K562 (cell line): ENCODE measurements at regions not wholly inside any gene's neighbourhood (a gene's known extent, or its start where the extent isn't known, plus 50 kb on each side); places are given as distances from the start of the nearest gene placed in this dataset.

ENCODE experiments used
- ATAC-seq: fragments of 200-7000 bp; cut with Tn5 transposase; 3 replicates; pipeline ENCODE4 v1.9.1; 2020; ENCODE audit warnings: moderate library complexity
- BruUV-seq: library from RNA; stranded (reverse); fragments of 400-500 nt; replicated peaks from 2 replicates; lab custom pipeline; 2021; lab: Mats Ljungman, UMichigan
- CTCF ChIA-PET: fragments of 300-600 bp; formaldehyde crosslinking; extraction: SDS; loops from one replicate; lab custom pipeline; 2021; ENCODE audit warnings: low intra/inter-chr PET ratio; lab: Yijun Ruan, JAX
- POLR2A ChIA-PET: fragments of 300-600, 350-650 bp; sonication (Branson Sonifier 250); formaldehyde crosslinking; extraction: SDS; loops from one replicate; lab custom pipeline; 2021; ENCODE audit warnings: antibody characterized with exemption, inconsistent platforms; lab: Yijun Ruan, JAX
- DNase-seq, 4 experiments: peaks; one replicate each; pipeline versions ENCODE4 v3.0.0 to v3.0.0-alpha.2; 2011 to 2018; ENCODE audit warnings: low spot score in 3 of 4, mixed read lengths in 3 of 4; ENCODE audit errors: extremely low read depth in 1 of 4
- FAIRE-seq: peaks from 2 replicates; lab custom pipeline; 2011; peaks lifted over from hg19 to GRCh38; lab: Jason Lieb, UNC
- H2AFZ ChIP-seq: 2 replicates; pipeline ENCODE4 v1.6.0; 2011; ENCODE audit warnings: low read depth, low read length, control low read depth, inconsistent platforms
- H3K27ac ChIP-seq: fragments of 200-600 bp; 3 replicates; pipeline ENCODE4 v1.8.0; 2011; ENCODE audit warnings: low read depth, mild to moderate bottlenecking, control low read depth, inconsistent platforms, low read length, moderate library complexity, mixed read lengths; ENCODE audit errors: extremely low read depth
- H3K27me3 ChIP-seq, 2 experiments: fragments of 300-600 bp in 1 of 2; 2 replicates in 1 of 2; 3 replicates in 1 of 2; pipeline versions ENCODE4 v1.6.0 to v1.8.0; 2011; ENCODE audit warnings: inconsistent platforms in 2 of 2, low read length in 2 of 2, mild to moderate bottlenecking in 1 of 2, mixed read lengths in 1 of 2, moderate library complexity in 1 of 2; ENCODE audit not compliant: control insufficient read depth in 2 of 2, insufficient read depth in 2 of 2
- H3K36me3 ChIP-seq: fragments of 300-600 bp; 3 replicates; pipeline ENCODE4 v1.8.0; 2011; ENCODE audit warnings: mild to moderate bottlenecking, low read length, inconsistent platforms; ENCODE audit not compliant: control insufficient read depth, insufficient read depth
- H3K4me1 ChIP-seq, 2 experiments: fragments of 200-600 bp in 1 of 2; replicated peaks in 1 of 2; 2 replicates in 1 of 2; 3 replicates in 1 of 2; pipeline versions ENCODE4 v1.5.1 to v1.8.0; 2011; ENCODE audit warnings: inconsistent platforms in 2 of 2, low read length in 2 of 2, mild to moderate bottlenecking in 1 of 2, mixed read lengths in 1 of 2, moderate library complexity in 1 of 2; ENCODE audit not compliant: control insufficient read depth in 2 of 2, insufficient read depth in 2 of 2
- H3K4me2 ChIP-seq: 2 replicates; pipeline ENCODE4 v1.6.1; 2011; ENCODE audit warnings: low read length, control low read depth, inconsistent platforms, mixed read lengths; ENCODE audit not compliant: insufficient read depth
- H3K4me3 ChIP-seq: fragments of 200-600 bp; sonication (generic), shearing (Covaris generic); 2 replicates; pipeline ENCODE4 v1.5.1; 2016; ENCODE audit warnings: control low read depth, inconsistent platforms
- H3K79me2 ChIP-seq: fragments of 200-600 bp; 3 replicates; pipeline ENCODE4 v1.8.0; 2011; ENCODE audit warnings: low read length, inconsistent platforms; ENCODE audit not compliant: control insufficient read depth, insufficient read depth
- H3K9ac ChIP-seq, 2 experiments: 2 replicates each; pipeline versions ENCODE4 v1.6.0 to v1.6.1; 2011; ENCODE audit warnings: low read depth in 2 of 2, low read length in 2 of 2, control low read depth in 1 of 2, inconsistent platforms in 1 of 2, mild to moderate bottlenecking in 1 of 2, mixed read lengths in 1 of 2; ENCODE audit not compliant: insufficient read depth in 1 of 2
- H3K9me1 ChIP-seq: one replicate; pipeline ENCODE4 v1.6.0; 2011; ENCODE audit warnings: inconsistent platforms, mild to moderate bottlenecking, low read length, moderate library complexity; ENCODE audit not compliant: control insufficient read depth, insufficient read depth
- H3K9me3 ChIP-seq: replicated peaks from 2 replicates; pipeline ENCODE4 v1.5.1; 2011; ENCODE audit warnings: low read depth, low read length, inconsistent platforms; ENCODE audit not compliant: control insufficient read depth, insufficient read depth
- H4K20me1 ChIP-seq: replicated peaks from 2 replicates; pipeline ENCODE4 v1.6.1; 2011; ENCODE audit warnings: low read length, inconsistent platforms, mixed read lengths; ENCODE audit not compliant: control insufficient read depth, insufficient read depth
- BMI1 ChIP-seq: fragments of 150-350 bp; IDR thresholded peaks from 2 replicates; pipeline ENCODE4 v1.6.1; 2014; ENCODE audit warnings: low read length
- CREB3 ChIP-seq: fragments of 450-650 bp; conservative IDR thresholded peaks from 2 replicates; pipeline ENCODE4 v1.6.1; 2016; ENCODE audit warnings: missing genetic modification characterization, low read depth, mild to moderate bottlenecking, missing compliant biosample characterization, moderate library complexity
- MITF ChIP-seq: IDR thresholded peaks from 2 replicates; pipeline ENCODE4 v1.6.1; 2014; ENCODE audit warnings: antibody characterized with exemption
- MTA3 ChIP-seq: fragments of 450-650 bp; formaldehyde crosslinking; IDR thresholded peaks from 2 replicates; pipeline ENCODE4 v1.6.1; 2017; ENCODE audit warnings: mild to moderate bottlenecking, borderline replicate concordance
- NR4A1 ChIP-seq, 2 experiments: fragments of 250-450 bp in 1 of 2; fragments of 450-650 bp in 1 of 2; sonication (Bioruptor Pico) in 1 of 2; IDR thresholded peaks; 2 replicates each; pipeline versions ENCODE4 v1.4.0 to v1.6.1; 2016 to 2020; ENCODE audit warnings: mild to moderate bottlenecking in 2 of 2, missing compliant biosample characterization in 1 of 2, missing genetic modification characterization in 1 of 2, moderate library complexity in 1 of 2
- TCF3 ChIP-seq: sonication (generic); formaldehyde crosslinking; IDR thresholded peaks from 2 replicates; pipeline ENCODE4 v1.4.0; 2020; ENCODE audit warnings: mild to moderate bottlenecking, missing genetic modification reagents
- U2AF2 ChIP-seq: fragments of 200-400 bp; formaldehyde crosslinking; optimal IDR thresholded peaks from 2 replicates; pipeline ENCODE3; 2017; ENCODE audit warnings: low read depth, mild to moderate bottlenecking, low read length
- USF2 ChIP-seq: sonication (generic); formaldehyde crosslinking; IDR thresholded peaks from 2 replicates; pipeline ENCODE4 v1.5.0; 2020; ENCODE audit warnings: missing genetic modification reagents
- ZNF274 ChIP-seq: IDR thresholded peaks from 2 replicates; pipeline ENCODE4 v1.6.1; 2011; ENCODE audit warnings: low read depth, mild to moderate bottlenecking, low read length, moderate library complexity, borderline replicate concordance
- ZNF311 ChIP-seq: fragments of 250-450 bp; sonication (Bioruptor Pico); IDR thresholded peaks from 2 replicates; pipeline ENCODE4 v1.4.0; 2020; ENCODE audit warnings: mild to moderate bottlenecking, moderate library complexity
- ZNF766 ChIP-seq: fragments of 200-800 bp; sonication (Bioruptor generic); conservative IDR thresholded peaks from 2 replicates; pipeline ENCODE4 v1.6.1; 2016; ENCODE audit warnings: missing genetic modification characterization, missing compliant biosample characterization
- WGBS: fragments of 100-300 bp; shearing (Covaris generic); methylation state at CpG from one replicate; pipeline ENCODE4 v1.1.6; 2016; ENCODE audit warnings: low coverage, mixed read lengths; ENCODE audit not compliant: insufficient coverage; ENCODE audit errors: missing lambda C conversion rate; 5-methylcytosine and 5-hydroxymethylcytosine counted together
- in situ Hi-C: fragments of 300-500 bp; cut with MboI; formaldehyde crosslinking; loops from 4 replicates; pipeline ENCODE4 v1.15.0; 2018; ENCODE audit warnings: inconsistent platforms, mixed read lengths
- intact Hi-C: fragments of 100-400 bp; cut with micrococcal nuclease; formaldehyde crosslinking; loops from 2 replicates; pipeline ENCODE4 v1.14.2; 2022

- FAIRE-seq (no peak), ATAC-seq (no peak), DNase-seq (no peak)
- H2AFZ ChIP-seq = no peak overlapping the region
- no peaks in the 10 kb centered on the region for H3K27me3 ChIP-seq
- TF ChIP-seq BMI1 (no peak), ZNF766 (no peak), MTA3 (no peak), ZNF311 (CRISPR knock-in tag) (no peak), U2AF2 (no peak), TCF3 (CRISPR knock-in tag) (no peak), MITF (no peak), CREB3 (tag) (no peak), NR4A1 (CRISPR knock-in tag; IDR thresholded peaks at IDR 0.05) (no peak), NR4A1 (tag; IDR thresholded peaks at IDR 0.05) (no peak), ZNF274 (no peak), USF2 (no peak)
- POLR2A ChIA-PET = no interaction called here
- intact Hi-C loops = no loop called here
- no peak overlapping the region for H3K4me2 ChIP-seq
- no peak overlapping the region for H3K9ac ChIP-seq
- no peaks in the 10 kb centered on the region for H3K36me3 ChIP-seq
- under 1% methylated on average over 9 of the region's 9 CpGs for WGBS
- H3K9me3 ChIP-seq = no peaks in the 10 kb centered on the region
- H3K9me1 ChIP-seq = no peaks in the 10 kb centered on the region
- in situ Hi-C loops = no loop called here
- BruUV-seq = no TSS peak
- no peaks in the 10 kb centered on the region for H4K20me1 ChIP-seq
- H3K4me1 ChIP-seq = no peaks in the 10 kb centered on the region
- CTCF ChIA-PET = no interaction called here
- no peak overlapping the region for H3K4me3 ChIP-seq
- no peak overlapping the region for H3K27ac ChIP-seq
- no peaks in the 10 kb centered on the region for H3K79me2 ChIP-seq
These were observed 229.8 kb downstream of the FGFR2 start for GRCh38 chr10:121368347-121369025.
